WTC11 (cell line): ENCODE measurements at regions not wholly inside any gene's neighbourhood (a gene's known extent, or its start where the extent isn't known, plus 50 kb on each side); places are given as distances from the start of the nearest gene placed in this dataset.

Experiments used
- ATAC-seq: fragments of 200-7000 bp; cut with Tn5 transposase; 2 replicates; pipeline ENCODE4 v1.10.0; 2021; ENCODE audit warnings: mild to moderate bottlenecking, moderate library complexity
- CTCF ChIA-PET: fragments of 300-600 bp; sonication (Branson Sonifier 250); formaldehyde crosslinking; loops from one replicate; lab custom pipeline; 2021; ENCODE audit warnings: antibody characterized with exemption; lab: Charles Lee
- POLR2A ChIA-PET: fragments of 350-600 bp; sonication (Branson Sonifier 250); formaldehyde crosslinking; loops from one replicate; lab custom pipeline; 2021; ENCODE audit warnings: antibody characterized with exemption; lab: Charles Lee
- DNase-seq: peaks from one replicate; pipeline ENCODE4 v3.0.0; 2021; ENCODE audit warnings: low spot score
- H3K27ac Mint-ChIP-seq: 2 replicates; pipeline ENCODE4 v1.8.0; 2021; ENCODE audit warnings: mixed read lengths
- H3K27me3 Mint-ChIP-seq: 2 replicates; pipeline ENCODE4 v1.8.0; 2021; ENCODE audit warnings: low read depth, mild to moderate bottlenecking, moderate library complexity, mixed read lengths
- H3K36me3 Mint-ChIP-seq: 2 replicates; pipeline ENCODE4 v1.8.0; 2021; ENCODE audit warnings: mixed read lengths
- H3K4me1 Mint-ChIP-seq: 2 replicates; pipeline ENCODE4 v1.8.0; 2022; ENCODE audit warnings: mixed read lengths
- H3K4me3 Mint-ChIP-seq: 2 replicates; pipeline ENCODE4 v1.8.0; 2021; ENCODE audit warnings: mild to moderate bottlenecking, moderate library complexity, mixed read lengths
- H3K9me3 Mint-ChIP-seq: 2 replicates; pipeline ENCODE4 v1.8.0; 2021; ENCODE audit warnings: mixed read lengths
- CREB1 ChIP-seq: sonication (generic); formaldehyde crosslinking; IDR thresholded peaks from 2 replicates; pipeline ENCODE4 v1.8.0; 2023; ENCODE audit warnings: mild to moderate bottlenecking, missing genetic modification reagents
- CREM ChIP-seq: sonication (generic); formaldehyde crosslinking; IDR thresholded peaks from 2 replicates; pipeline ENCODE4 v1.8.1; 2022; ENCODE audit warnings: mild to moderate bottlenecking, missing genetic modification reagents, moderate library complexity
- FOXP1 ChIP-seq: sonication (generic); formaldehyde crosslinking; IDR thresholded peaks from 2 replicates; pipeline ENCODE4 v1.8.0; 2022; ENCODE audit warnings: missing genetic modification reagents, mild to moderate bottlenecking, moderate library complexity, borderline replicate concordance
- GABPB1 ChIP-seq: sonication (generic); formaldehyde crosslinking; IDR thresholded peaks from 2 replicates; pipeline ENCODE4 v1.8.1; 2023; ENCODE audit warnings: mild to moderate bottlenecking, missing genetic modification reagents
- GRHL2 ChIP-seq: fragments of 250-450 bp; sonication (Bioruptor Pico); IDR thresholded peaks from 2 replicates; pipeline ENCODE4 v1.8.0; 2022; ENCODE audit warnings: mild to moderate bottlenecking, moderate library complexity; ENCODE audit not compliant: insufficient replicate concordance, severe bottlenecking
- HMGA2 ChIP-seq: fragments of 250-450 bp; sonication (Bioruptor Pico); IDR thresholded peaks from 2 replicates; pipeline ENCODE4 v1.4.0; 2021; ENCODE audit warnings: mild to moderate bottlenecking, moderate library complexity
- IRF2 ChIP-seq: sonication (generic); formaldehyde crosslinking; IDR thresholded peaks from 2 replicates; pipeline ENCODE4 v1.8.0; 2022; ENCODE audit warnings: low read depth, missing genetic modification reagents, borderline replicate concordance
- MYBL2 ChIP-seq: sonication (generic); formaldehyde crosslinking; IDR thresholded peaks from 2 replicates; pipeline ENCODE4 v1.8.1; 2023; ENCODE audit warnings: mild to moderate bottlenecking, moderate library complexity, missing genetic modification reagents
- OVOL2 ChIP-seq: fragments of 250-450 bp; sonication (Bioruptor Pico); IDR thresholded peaks from 2 replicates; pipeline ENCODE4 v1.9.0; 2021; ENCODE audit warnings: mild to moderate bottlenecking, borderline replicate concordance
- PRRX2 ChIP-seq: fragments of 250-450 bp; sonication (Bioruptor Pico); IDR thresholded peaks from 2 replicates; pipeline ENCODE4 v1.8.0; 2021; ENCODE audit warnings: mild to moderate bottlenecking
- TF ChIP-seq, protein P1 (sequence below): sonication (generic); formaldehyde crosslinking; IDR thresholded peaks from 2 replicates; pipeline ENCODE4 v1.8.1; 2022; ENCODE audit warnings: missing genetic modification reagents, borderline replicate concordance
- TF ChIP-seq, protein P2 (sequence below): sonication (generic); formaldehyde crosslinking; IDR thresholded peaks from 2 replicates; pipeline ENCODE4 v1.8.1; 2023; ENCODE audit warnings: mild to moderate bottlenecking, missing genetic modification reagents, moderate library complexity
- TF ChIP-seq, protein P3 (sequence below): sonication (generic); formaldehyde crosslinking; IDR thresholded peaks from 2 replicates; pipeline ENCODE4 v1.8.0; 2023; ENCODE audit warnings: missing genetic modification reagents
- TF ChIP-seq, protein P4 (sequence below): fragments of 200-600 bp; IDR thresholded peaks from 2 replicates; pipeline ENCODE4 v1.8.0; 2022; ENCODE audit warnings: antibody characterized with exemption
- TF ChIP-seq, protein P5 (sequence below): sonication (generic); formaldehyde crosslinking; conservative IDR thresholded peaks from 2 replicates; pipeline ENCODE4 v1.8.1; 2023; ENCODE audit warnings: mild to moderate bottlenecking, low read depth, missing genetic modification reagents, moderate library complexity
- TF ChIP-seq, protein P6 (sequence below): sonication (generic); formaldehyde crosslinking; IDR thresholded peaks from 2 replicates; pipeline ENCODE4 v1.8.1; 2023; ENCODE audit warnings: mild to moderate bottlenecking, missing genetic modification reagents, moderate library complexity
- TF ChIP-seq, protein P7 (sequence below): sonication (generic); formaldehyde crosslinking; IDR thresholded peaks from 2 replicates; pipeline ENCODE4 v1.8.1; 2023; ENCODE audit warnings: mild to moderate bottlenecking, missing genetic modification reagents
- TF ChIP-seq, protein P8 (sequence below): sonication (generic); formaldehyde crosslinking; IDR thresholded peaks from 2 replicates; pipeline ENCODE4 v1.8.0; 2022; ENCODE audit warnings: mild to moderate bottlenecking, missing genetic modification reagents
- TF ChIP-seq, protein P9 (sequence below): fragments of 250-450 bp; sonication (Bioruptor Pico); IDR thresholded peaks from 2 replicates; pipeline ENCODE4 v1.9.0; 2021; ENCODE audit warnings: mild to moderate bottlenecking

DNA sequence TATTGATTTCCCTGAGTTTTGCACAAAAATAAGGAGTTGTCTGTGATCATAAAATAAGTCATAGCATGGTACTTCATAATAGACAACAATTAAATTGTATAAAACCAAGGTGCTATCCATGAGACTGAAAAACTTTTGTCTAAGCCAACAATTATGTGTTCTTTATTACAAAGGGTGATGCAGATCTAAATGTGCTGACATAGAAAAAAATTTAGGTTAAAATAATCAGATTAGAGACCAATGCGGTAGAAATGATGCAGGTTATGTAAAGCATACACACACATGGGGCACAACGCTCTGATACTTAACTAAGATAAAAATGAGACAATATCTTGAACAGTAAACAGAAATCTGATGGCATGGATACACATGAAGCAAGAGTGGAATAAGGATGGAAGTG is 113.3 kb downstream of the PWWP3B start:
- CTCF ChIA-PET = no interaction called here
- Mint-ChIP-seq H3K27me3 (no peaks in the 10 kb centered on the region), H3K27ac (no peak overlapping the region), H3K9me3 (no peaks in the 10 kb centered on the region), H3K4me1 (no peaks in the 10 kb centered on the region), H3K4me3 (no peak overlapping the region), H3K36me3 (no peaks in the 10 kb centered on the region)
- DNase-seq (no peak), ATAC-seq (no peak)
- TF ChIP-seq, protein P1, sequence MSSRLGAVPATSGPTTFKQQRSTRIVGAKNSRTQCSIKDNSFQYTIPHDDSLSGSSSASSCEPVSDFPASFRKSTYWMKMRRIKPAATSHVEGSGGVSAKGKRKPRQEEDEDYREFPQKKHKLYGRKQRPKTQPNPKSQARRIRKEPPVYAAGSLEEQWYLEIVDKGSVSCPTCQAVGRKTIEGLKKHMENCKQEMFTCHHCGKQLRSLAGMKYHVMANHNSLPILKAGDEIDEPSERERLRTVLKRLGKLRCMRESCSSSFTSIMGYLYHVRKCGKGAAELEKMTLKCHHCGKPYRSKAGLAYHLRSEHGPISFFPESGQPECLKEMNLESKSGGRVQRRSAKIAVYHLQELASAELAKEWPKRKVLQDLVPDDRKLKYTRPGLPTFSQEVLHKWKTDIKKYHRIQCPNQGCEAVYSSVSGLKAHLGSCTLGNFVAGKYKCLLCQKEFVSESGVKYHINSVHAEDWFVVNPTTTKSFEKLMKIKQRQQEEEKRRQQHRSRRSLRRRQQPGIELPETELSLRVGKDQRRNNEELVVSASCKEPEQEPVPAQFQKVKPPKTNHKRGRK (CRISPR knock-in tag) = no peak
- TF ChIP-seq FOXP1 (CRISPR knock-in tag) (no peak), MYBL2 (CRISPR knock-in tag) (no peak), OVOL2 (no peak)
- TF ChIP-seq, protein P2, sequence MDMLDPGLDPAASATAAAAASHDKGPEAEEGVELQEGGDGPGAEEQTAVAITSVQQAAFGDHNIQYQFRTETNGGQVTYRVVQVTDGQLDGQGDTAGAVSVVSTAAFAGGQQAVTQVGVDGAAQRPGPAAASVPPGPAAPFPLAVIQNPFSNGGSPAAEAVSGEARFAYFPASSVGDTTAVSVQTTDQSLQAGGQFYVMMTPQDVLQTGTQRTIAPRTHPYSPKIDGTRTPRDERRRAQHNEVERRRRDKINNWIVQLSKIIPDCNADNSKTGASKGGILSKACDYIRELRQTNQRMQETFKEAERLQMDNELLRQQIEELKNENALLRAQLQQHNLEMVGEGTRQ (CRISPR knock-in tag) = no peak
- TF ChIP-seq, protein P3, sequence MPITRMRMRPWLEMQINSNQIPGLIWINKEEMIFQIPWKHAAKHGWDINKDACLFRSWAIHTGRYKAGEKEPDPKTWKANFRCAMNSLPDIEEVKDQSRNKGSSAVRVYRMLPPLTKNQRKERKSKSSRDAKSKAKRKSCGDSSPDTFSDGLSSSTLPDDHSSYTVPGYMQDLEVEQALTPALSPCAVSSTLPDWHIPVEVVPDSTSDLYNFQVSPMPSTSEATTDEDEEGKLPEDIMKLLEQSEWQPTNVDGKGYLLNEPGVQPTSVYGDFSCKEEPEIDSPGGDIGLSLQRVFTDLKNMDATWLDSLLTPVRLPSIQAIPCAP (CRISPR knock-in tag) = no peak
- TF ChIP-seq, protein P4, sequence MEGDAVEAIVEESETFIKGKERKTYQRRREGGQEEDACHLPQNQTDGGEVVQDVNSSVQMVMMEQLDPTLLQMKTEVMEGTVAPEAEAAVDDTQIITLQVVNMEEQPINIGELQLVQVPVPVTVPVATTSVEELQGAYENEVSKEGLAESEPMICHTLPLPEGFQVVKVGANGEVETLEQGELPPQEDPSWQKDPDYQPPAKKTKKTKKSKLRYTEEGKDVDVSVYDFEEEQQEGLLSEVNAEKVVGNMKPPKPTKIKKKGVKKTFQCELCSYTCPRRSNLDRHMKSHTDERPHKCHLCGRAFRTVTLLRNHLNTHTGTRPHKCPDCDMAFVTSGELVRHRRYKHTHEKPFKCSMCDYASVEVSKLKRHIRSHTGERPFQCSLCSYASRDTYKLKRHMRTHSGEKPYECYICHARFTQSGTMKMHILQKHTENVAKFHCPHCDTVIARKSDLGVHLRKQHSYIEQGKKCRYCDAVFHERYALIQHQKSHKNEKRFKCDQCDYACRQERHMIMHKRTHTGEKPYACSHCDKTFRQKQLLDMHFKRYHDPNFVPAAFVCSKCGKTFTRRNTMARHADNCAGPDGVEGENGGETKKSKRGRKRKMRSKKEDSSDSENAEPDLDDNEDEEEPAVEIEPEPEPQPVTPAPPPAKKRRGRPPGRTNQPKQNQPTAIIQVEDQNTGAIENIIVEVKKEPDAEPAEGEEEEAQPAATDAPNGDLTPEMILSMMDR = no peak
- TF ChIP-seq, protein P5, sequence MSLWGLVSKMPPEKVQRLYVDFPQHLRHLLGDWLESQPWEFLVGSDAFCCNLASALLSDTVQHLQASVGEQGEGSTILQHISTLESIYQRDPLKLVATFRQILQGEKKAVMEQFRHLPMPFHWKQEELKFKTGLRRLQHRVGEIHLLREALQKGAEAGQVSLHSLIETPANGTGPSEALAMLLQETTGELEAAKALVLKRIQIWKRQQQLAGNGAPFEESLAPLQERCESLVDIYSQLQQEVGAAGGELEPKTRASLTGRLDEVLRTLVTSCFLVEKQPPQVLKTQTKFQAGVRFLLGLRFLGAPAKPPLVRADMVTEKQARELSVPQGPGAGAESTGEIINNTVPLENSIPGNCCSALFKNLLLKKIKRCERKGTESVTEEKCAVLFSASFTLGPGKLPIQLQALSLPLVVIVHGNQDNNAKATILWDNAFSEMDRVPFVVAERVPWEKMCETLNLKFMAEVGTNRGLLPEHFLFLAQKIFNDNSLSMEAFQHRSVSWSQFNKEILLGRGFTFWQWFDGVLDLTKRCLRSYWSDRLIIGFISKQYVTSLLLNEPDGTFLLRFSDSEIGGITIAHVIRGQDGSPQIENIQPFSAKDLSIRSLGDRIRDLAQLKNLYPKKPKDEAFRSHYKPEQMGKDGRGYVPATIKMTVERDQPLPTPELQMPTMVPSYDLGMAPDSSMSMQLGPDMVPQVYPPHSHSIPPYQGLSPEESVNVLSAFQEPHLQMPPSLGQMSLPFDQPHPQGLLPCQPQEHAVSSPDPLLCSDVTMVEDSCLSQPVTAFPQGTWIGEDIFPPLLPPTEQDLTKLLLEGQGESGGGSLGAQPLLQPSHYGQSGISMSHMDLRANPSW = no peak
- POLR2A ChIA-PET = no interaction called here

DNA sequence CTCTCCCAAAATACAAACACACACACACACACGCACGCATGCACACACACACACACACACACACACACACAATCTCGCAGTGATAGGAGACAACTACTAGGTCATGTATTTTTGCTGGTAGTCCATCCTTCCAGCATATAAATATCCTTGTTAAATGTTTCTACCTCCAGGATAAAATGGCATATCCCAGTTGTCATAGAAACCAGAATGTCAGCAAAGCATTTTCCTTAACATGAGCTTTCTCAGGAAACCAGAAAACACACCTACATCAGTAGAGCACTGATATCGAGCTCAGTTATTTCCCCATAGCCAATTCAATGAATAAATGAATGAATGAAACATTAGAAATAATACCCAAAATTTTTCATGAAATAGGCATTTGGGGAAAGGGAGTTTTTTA is 115.7 kb downstream of the PWWP3B start:
- H3K27me3 Mint-ChIP-seq = no peaks in the 10 kb centered on the region
- no peak for DNase-seq
- H3K27ac Mint-ChIP-seq = no peak overlapping the region
- no peak for ATAC-seq
- no peaks in the 10 kb centered on the region for H3K36me3 Mint-ChIP-seq
- TF ChIP-seq IRF2 (CRISPR knock-in tag) (no peak), GABPB1 (CRISPR knock-in tag) (no peak), CREM (no peak), HMGA2 (CRISPR knock-in tag) (no peak), GRHL2 (CRISPR knock-in tag) (no peak), PRRX2 (CRISPR knock-in tag) (no peak), CREB1 (no peak)
- TF ChIP-seq, protein P6, sequence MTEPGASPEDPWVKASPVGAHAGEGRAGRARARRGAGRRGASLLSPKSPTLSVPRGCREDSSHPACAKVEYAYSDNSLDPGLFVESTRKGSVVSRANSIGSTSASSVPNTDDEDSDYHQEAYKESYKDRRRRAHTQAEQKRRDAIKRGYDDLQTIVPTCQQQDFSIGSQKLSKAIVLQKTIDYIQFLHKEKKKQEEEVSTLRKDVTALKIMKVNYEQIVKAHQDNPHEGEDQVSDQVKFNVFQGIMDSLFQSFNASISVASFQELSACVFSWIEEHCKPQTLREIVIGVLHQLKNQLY (CRISPR knock-in tag) = no peak
- TF ChIP-seq, protein P1 (CRISPR knock-in tag) = no peak
- TF ChIP-seq, protein P7, sequence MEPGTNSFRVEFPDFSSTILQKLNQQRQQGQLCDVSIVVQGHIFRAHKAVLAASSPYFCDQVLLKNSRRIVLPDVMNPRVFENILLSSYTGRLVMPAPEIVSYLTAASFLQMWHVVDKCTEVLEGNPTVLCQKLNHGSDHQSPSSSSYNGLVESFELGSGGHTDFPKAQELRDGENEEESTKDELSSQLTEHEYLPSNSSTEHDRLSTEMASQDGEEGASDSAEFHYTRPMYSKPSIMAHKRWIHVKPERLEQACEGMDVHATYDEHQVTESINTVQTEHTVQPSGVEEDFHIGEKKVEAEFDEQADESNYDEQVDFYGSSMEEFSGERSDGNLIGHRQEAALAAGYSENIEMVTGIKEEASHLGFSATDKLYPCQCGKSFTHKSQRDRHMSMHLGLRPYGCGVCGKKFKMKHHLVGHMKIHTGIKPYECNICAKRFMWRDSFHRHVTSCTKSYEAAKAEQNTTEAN (CRISPR knock-in tag) = no peak
- TF ChIP-seq, protein P5 = no peak
- TF ChIP-seq, protein P8, sequence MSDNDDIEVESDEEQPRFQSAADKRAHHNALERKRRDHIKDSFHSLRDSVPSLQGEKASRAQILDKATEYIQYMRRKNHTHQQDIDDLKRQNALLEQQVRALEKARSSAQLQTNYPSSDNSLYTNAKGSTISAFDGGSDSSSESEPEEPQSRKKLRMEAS = no peak
- TF ChIP-seq, protein P9, sequence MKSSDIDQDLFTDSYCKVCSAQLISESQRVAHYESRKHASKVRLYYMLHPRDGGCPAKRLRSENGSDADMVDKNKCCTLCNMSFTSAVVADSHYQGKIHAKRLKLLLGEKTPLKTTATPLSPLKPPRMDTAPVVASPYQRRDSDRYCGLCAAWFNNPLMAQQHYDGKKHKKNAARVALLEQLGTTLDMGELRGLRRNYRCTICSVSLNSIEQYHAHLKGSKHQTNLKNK (CRISPR knock-in tag) = no peak
- no peaks in the 10 kb centered on the region for H3K4me1 Mint-ChIP-seq
- H3K4me3 Mint-ChIP-seq = no peak overlapping the region
- ChIA-PET POLR2A (no interaction called here), CTCF (no interaction called here)
- H3K9me3 Mint-ChIP-seq = no peaks in the 10 kb centered on the region
